GM23338 (cell line): ENCODE measurements at regions not wholly inside any gene's neighbourhood (a gene's known extent, or its start where the extent isn't known, plus 50 kb on each side); places are given as distances from the start of the nearest gene placed in this dataset.

ENCODE experiments used
- ATAC-seq: fragments of 200-7000 bp; cut with Tn5 transposase; 3 replicates; pipeline ENCODE4 v1.9.1; 2020
- DNase-seq: peaks from one replicate; pipeline ENCODE4 v3.0.0-alpha.2; 2015; ENCODE audit warnings: low spot score
- H2AFZ ChIP-seq: fragments of 200-600 bp; sonication (generic); 2 replicates; pipeline ENCODE4 v1.8.0; 2016; ENCODE audit warnings: antibody characterized with exemption, mild to moderate bottlenecking, moderate library complexity
- H3F3A ChIP-seq: fragments of 200-600 bp; sonication (generic); replicated peaks from 2 replicates; pipeline ENCODE4 v1.8.0; 2017; ENCODE audit warnings: antibody characterized with exemption, mixed run types, low read depth
- H3K27ac ChIP-seq: fragments of 200-600 bp; sonication (generic); 2 replicates; pipeline ENCODE4 v1.6.1; 2016; ENCODE audit warnings: low read depth
- H3K27me3 ChIP-seq: fragments of 200-600 bp; sonication (generic); 2 replicates; pipeline ENCODE4 v1.8.0; 2016; ENCODE audit warnings: mild to moderate bottlenecking, mixed run types, moderate library complexity; ENCODE audit not compliant: insufficient read depth
- H3K36me3 ChIP-seq: fragments of 200-600 bp; sonication (generic); 2 replicates; pipeline ENCODE4 v1.8.0; 2016; ENCODE audit warnings: mild to moderate bottlenecking; ENCODE audit not compliant: insufficient read depth
- H3K4me1 ChIP-seq: fragments of 200-600 bp; sonication (generic); 2 replicates; pipeline ENCODE4 v1.8.0; 2016; ENCODE audit warnings: mild to moderate bottlenecking, moderate library complexity; ENCODE audit not compliant: insufficient read depth
- H3K4me2 ChIP-seq: fragments of 200-600 bp; sonication (generic); 2 replicates; pipeline ENCODE4 v1.7.1; 2017; ENCODE audit warnings: mixed run types
- H3K4me3 ChIP-seq: fragments of 200-600 bp; sonication (generic); 2 replicates; pipeline ENCODE4 v1.6.1; 2016; ENCODE audit warnings: mixed run types
- H3K79me2 ChIP-seq: fragments of 200-600 bp; sonication (generic); replicated peaks from 2 replicates; pipeline ENCODE4 v1.8.0; 2017; ENCODE audit warnings: mild to moderate bottlenecking; ENCODE audit not compliant: insufficient read depth
- H3K9me2 ChIP-seq: fragments of 200-600 bp; sonication (generic); 2 replicates; pipeline ENCODE4 v1.8.0; 2017; ENCODE audit not compliant: insufficient read depth
- H4K20me1 ChIP-seq: fragments of 200-600 bp; sonication (generic); replicated peaks from 2 replicates; pipeline ENCODE4 v1.8.0; 2017; ENCODE audit warnings: mild to moderate bottlenecking; ENCODE audit not compliant: insufficient read depth
- H3K27ac Mint-ChIP-seq: 2 replicates; pipeline ENCODE4 v1.8.0; 2020; ENCODE audit warnings: inconsistent platforms, mild to moderate bottlenecking, moderate library complexity, mixed read lengths
- H3K27me3 Mint-ChIP-seq: 3 replicates; pipeline ENCODE4 v1.8.0; 2022; ENCODE audit warnings: low read depth, mild to moderate bottlenecking, moderate library complexity, mixed read lengths, inconsistent platforms; ENCODE audit not compliant: insufficient read depth, poor library complexity
- H3K36me3 Mint-ChIP-seq: 3 replicates; pipeline ENCODE4 v1.8.0; 2021; ENCODE audit warnings: low read depth, mild to moderate bottlenecking, inconsistent platforms, moderate library complexity, mixed read lengths
- H3K4me1 Mint-ChIP-seq: 3 replicates; pipeline ENCODE4 v1.8.0; 2020; ENCODE audit warnings: mild to moderate bottlenecking, inconsistent platforms, mixed read lengths
- H3K4me3 Mint-ChIP-seq: 3 replicates; pipeline ENCODE4 v1.8.0; 2021; ENCODE audit warnings: moderate library complexity, mild to moderate bottlenecking, inconsistent platforms, mixed read lengths
- H3K9me3 Mint-ChIP-seq: 3 replicates; pipeline ENCODE4 v1.8.0; 2020; ENCODE audit warnings: moderate library complexity, mild to moderate bottlenecking, inconsistent platforms, mixed read lengths
- CREB1 ChIP-seq: fragments of 250-450 bp; sonication (Bioruptor Pico); IDR thresholded peaks from 2 replicates; pipeline ENCODE4 v1.5.0; 2020; ENCODE audit warnings: low read depth, mild to moderate bottlenecking, moderate library complexity
- EZH2 ChIP-seq: fragments of 200-600 bp; sonication (generic); IDR thresholded peaks from one replicate; pipeline ENCODE4 v1.8.0; 2017; ENCODE audit warnings: antibody characterized with exemption, mild to moderate bottlenecking, low read depth; ENCODE audit not compliant: unreplicated experiment
- JUNB ChIP-seq: IDR thresholded peaks from one replicate; pipeline ENCODE4 v1.6.1; 2016; ENCODE audit warnings: antibody characterized with exemption; ENCODE audit not compliant: unreplicated experiment
- NANOG ChIP-seq: IDR thresholded peaks from 2 replicates; pipeline ENCODE4 v1.6.1; 2016; ENCODE audit warnings: antibody characterized with exemption, borderline replicate concordance
- POLR2AphosphoS5 ChIP-seq: IDR thresholded peaks from 2 replicates; pipeline ENCODE4 v1.6.1; 2016; ENCODE audit warnings: antibody characterized with exemption, low read depth
- ZNF331 ChIP-seq: fragments of 250-450 bp; sonication (Bioruptor Pico); IDR thresholded peaks from 2 replicates; pipeline ENCODE4 v1.5.0; 2020; ENCODE audit warnings: low read depth, mild to moderate bottlenecking, moderate library complexity
- ZNF462 ChIP-seq: fragments of 250-450 bp; sonication (Bioruptor Pico); IDR thresholded peaks from 2 replicates; pipeline ENCODE4 v1.5.0; 2020; ENCODE audit warnings: mild to moderate bottlenecking, moderate library complexity
- TF ChIP-seq, protein P1 (sequence below), 2 experiments: fragments of 200-600 bp in 1 of 2; sonication (generic) in 1 of 2; conservative IDR thresholded peaks; 2 replicates each; pipeline versions ENCODE4 v1.5.1 to v1.6.1; 2016 to 2017; ENCODE audit warnings: antibody characterized with exemption in 2 of 2, low read depth in 2 of 2, mild to moderate bottlenecking in 2 of 2, moderate library complexity in 1 of 2

- TF ChIP-seq ZNF462 (CRISPR knock-in tag) (no peak), NANOG (no peak), EZH2 (no peak), CREB1 (CRISPR knock-in tag) (no peak), JUNB (no peak)
- TF ChIP-seq, protein P1, sequence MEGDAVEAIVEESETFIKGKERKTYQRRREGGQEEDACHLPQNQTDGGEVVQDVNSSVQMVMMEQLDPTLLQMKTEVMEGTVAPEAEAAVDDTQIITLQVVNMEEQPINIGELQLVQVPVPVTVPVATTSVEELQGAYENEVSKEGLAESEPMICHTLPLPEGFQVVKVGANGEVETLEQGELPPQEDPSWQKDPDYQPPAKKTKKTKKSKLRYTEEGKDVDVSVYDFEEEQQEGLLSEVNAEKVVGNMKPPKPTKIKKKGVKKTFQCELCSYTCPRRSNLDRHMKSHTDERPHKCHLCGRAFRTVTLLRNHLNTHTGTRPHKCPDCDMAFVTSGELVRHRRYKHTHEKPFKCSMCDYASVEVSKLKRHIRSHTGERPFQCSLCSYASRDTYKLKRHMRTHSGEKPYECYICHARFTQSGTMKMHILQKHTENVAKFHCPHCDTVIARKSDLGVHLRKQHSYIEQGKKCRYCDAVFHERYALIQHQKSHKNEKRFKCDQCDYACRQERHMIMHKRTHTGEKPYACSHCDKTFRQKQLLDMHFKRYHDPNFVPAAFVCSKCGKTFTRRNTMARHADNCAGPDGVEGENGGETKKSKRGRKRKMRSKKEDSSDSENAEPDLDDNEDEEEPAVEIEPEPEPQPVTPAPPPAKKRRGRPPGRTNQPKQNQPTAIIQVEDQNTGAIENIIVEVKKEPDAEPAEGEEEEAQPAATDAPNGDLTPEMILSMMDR (conservative IDR thresholded peaks at IDR 0.05; ENCODE audit: low read depth in 2 of 2): no peak
These were observed 370.4 kb downstream of the MID1IP1 start (continued) for GRCh38 chrX:39171686-39172085.

- H3K9me2 ChIP-seq: no peaks in the 10 kb centered on the region
- H3F3A ChIP-seq: no peaks in the 10 kb centered on the region
- peaks cover 6% of the 10 kb centered on the region; the same call in 1 of the 2 replicates for H3K4me1 ChIP-seq
- no peak overlapping the region for H2AFZ ChIP-seq
- H3K4me3 Mint-ChIP-seq: no peak overlapping the region
- no peaks in the 10 kb centered on the region for H3K36me3 Mint-ChIP-seq
- ATAC-seq: no peak
- H3K36me3 ChIP-seq: no peaks in the 10 kb centered on the region
- peaks cover 7% of the 10 kb centered on the region; the same call in 2 of the 3 replicates for H3K4me1 Mint-ChIP-seq
- no peaks in the 10 kb centered on the region for H4K20me1 ChIP-seq
- no peaks in the 10 kb centered on the region for H3K27me3 Mint-ChIP-seq
- H3K4me3 ChIP-seq: no peak overlapping the region
- no peak overlapping the region for H3K27ac Mint-ChIP-seq
- DNase-seq: no peak
- H3K79me2 ChIP-seq: no peaks in the 10 kb centered on the region
- H3K4me2 ChIP-seq: no peak overlapping the region
- H3K27me3 ChIP-seq: no peaks in the 10 kb centered on the region
- H3K9me3 Mint-ChIP-seq: no peaks in the 10 kb centered on the region
- H3K27ac ChIP-seq: no peak overlapping the region
- TF ChIP-seq ZNF331 (CRISPR knock-in tag): no peak
- no peak for TF ChIP-seq ZNF462 (CRISPR knock-in tag)
- no peak for TF ChIP-seq POLR2AphosphoS5
These were observed 373.0 kb downstream of the MID1IP1 start for GRCh38 chrX:39174241-39174771.
